ENCODE measurements at regions not wholly inside any gene's neighbourhood (a gene's known extent, or its start where the extent isn't known, plus 50 kb on each side); places are given as distances from the start of the nearest gene placed in this dataset.

GRCh38 chr4:141899541-141899940 lies 263.2 kb downstream of the IL15 start:
- no peaks in the 10 kb centered on the region for H3K9me3 ChIP-seq (ENCODE audit: low read length)
- no peaks in the 10 kb centered on the region for H4K20me1 ChIP-seq (ENCODE audit: insufficient read depth)
- no peaks in the 10 kb centered on the region for H3K36me3 ChIP-seq (ENCODE audit: insufficient read depth, low read length)
- no peak for TF ChIP-seq CTCF (IDR thresholded peaks at IDR 0.05; ENCODE audit: poor library complexity, severe bottlenecking)
- H3K9me2 ChIP-seq (ENCODE audit: insufficient read depth, low read length), result no peaks in the 10 kb centered on the region
- H3K4me3 ChIP-seq (ENCODE audit: low read length), result no peak overlapping the region
- no peak overlapping the region for H2AFZ ChIP-seq (ENCODE audit: low read depth, low read length)
- H3K4me2 ChIP-seq (ENCODE audit: low read length), result no peak overlapping the region
- no peaks in the 10 kb centered on the region for H3F3A ChIP-seq (ENCODE audit: insufficient read depth, low read length, poor library complexity, severe bottlenecking)
- no peaks in the 10 kb centered on the region for H3K27me3 ChIP-seq (ENCODE audit: insufficient read depth, low read depth, low read length)
- no peak overlapping the region for H3K9ac ChIP-seq (ENCODE audit: low read length)
- H3K79me2 ChIP-seq (replicated peaks; ENCODE audit: insufficient read depth, low read length), result no peaks in the 10 kb centered on the region
- no peak overlapping the region for H3K27ac ChIP-seq (ENCODE audit: low read length)

- H3K9me3 ChIP-seq (ENCODE audit: low read length), result no peaks in the 10 kb centered on the region
- no peaks in the 10 kb centered on the region for H3F3A ChIP-seq (ENCODE audit: insufficient read depth, low read length, poor library complexity, severe bottlenecking)
- no peaks in the 10 kb centered on the region for H4K20me1 ChIP-seq (ENCODE audit: insufficient read depth)
- TF ChIP-seq REST (IDR thresholded peaks at IDR 0.05; ENCODE audit: borderline replicate concordance) (no peak), EP300 (conservative IDR thresholded peaks at IDR 0.05; ENCODE audit: poor library complexity, severe bottlenecking) (no peak), CTCF (IDR thresholded peaks at IDR 0.05; ENCODE audit: poor library complexity, severe bottlenecking) (no peak), SMC3 (conservative IDR thresholded peaks at IDR 0.05; ENCODE audit: poor library complexity) (no peak)
- H3K4me2 ChIP-seq (ENCODE audit: low read length), result no peak overlapping the region
- no peaks in the 10 kb centered on the region for H3K27me3 ChIP-seq (ENCODE audit: insufficient read depth, low read depth, low read length)
- no peaks in the 10 kb centered on the region for H3K79me2 ChIP-seq (replicated peaks; ENCODE audit: insufficient read depth, low read length)
- H3K9ac ChIP-seq (ENCODE audit: low read length), result no peak overlapping the region
- H3K9me2 ChIP-seq (ENCODE audit: insufficient read depth, low read length), result no peaks in the 10 kb centered on the region
- no peak overlapping the region for H2AFZ ChIP-seq (ENCODE audit: low read depth, low read length)
- no peaks in the 10 kb centered on the region for H3K36me3 ChIP-seq (ENCODE audit: insufficient read depth, low read length)
- no peak overlapping the region for H3K4me3 ChIP-seq (ENCODE audit: low read length)
- no peak overlapping the region for H3K27ac ChIP-seq (ENCODE audit: low read length)
Observed at GRCh38 chr4:141900856-141901255, 264.5 kb downstream of the IL15 start.

GRCh38 chr4:141905751-141906150 lies 269.4 kb downstream of the IL15 start:
- no peak overlapping the region for H2AFZ ChIP-seq (ENCODE audit: low read depth, low read length)
- no peaks in the 10 kb centered on the region for H3K27me3 ChIP-seq (ENCODE audit: insufficient read depth, low read depth, low read length)
- H3K9ac ChIP-seq (ENCODE audit: low read length), result no peak overlapping the region
- H3F3A ChIP-seq (ENCODE audit: insufficient read depth, low read length, poor library complexity, severe bottlenecking), result no peaks in the 10 kb centered on the region
- H3K4me2 ChIP-seq (ENCODE audit: low read length), result no peak overlapping the region
- no peak for TF ChIP-seq REST (IDR thresholded peaks at IDR 0.05; ENCODE audit: borderline replicate concordance)
- TF ChIP-seq RAD21 (conservative IDR thresholded peaks at IDR 0.05), result no peak
- no peak for TF ChIP-seq EZH2 (IDR thresholded peaks at IDR 0.05; ENCODE audit: borderline replicate concordance, insufficient read depth, low read length, poor library complexity, severe bottlenecking)
- no peak for TF ChIP-seq SMC3 (conservative IDR thresholded peaks at IDR 0.05; ENCODE audit: poor library complexity)
- TF ChIP-seq TAF1 (IDR thresholded peaks at IDR 0.05; ENCODE audit: low read depth), result no peak
- no peak for TF ChIP-seq EP300 (conservative IDR thresholded peaks at IDR 0.05; ENCODE audit: poor library complexity, severe bottlenecking)
- no peak for TF ChIP-seq POLR2AphosphoS5 (IDR thresholded peaks at IDR 0.05)
- H3K27ac ChIP-seq (ENCODE audit: low read length), result no peak overlapping the region
- H3K79me2 ChIP-seq (replicated peaks; ENCODE audit: insufficient read depth, low read length), result no peaks in the 10 kb centered on the region
- H3K9me2 ChIP-seq (ENCODE audit: insufficient read depth, low read length), result no peaks in the 10 kb centered on the region
- H3K9me3 ChIP-seq (ENCODE audit: low read length), result no peaks in the 10 kb centered on the region
- no peaks in the 10 kb centered on the region for H4K20me1 ChIP-seq (ENCODE audit: insufficient read depth)
- H3K4me3 ChIP-seq (ENCODE audit: low read length), result no peak overlapping the region
- H3K36me3 ChIP-seq (ENCODE audit: insufficient read depth, low read length), result no peaks in the 10 kb centered on the region

All from neural cell (in vitro differentiated cells).